ENCODE measurements at regions not wholly inside any gene's neighbourhood (a gene's known extent, or its start where the extent isn't known, plus 50 kb on each side); places are given as distances from the start of the nearest gene placed in this dataset.

GRCh38 chr10:132485391-132485790, 52.2 kb upstream of the INPP5A start:
- 89 to 97% methylated on average over 9 to 10 of the region's 10 CpGs for WGBS, 2 donors
- Histone ChIP-seq H3K4me3 (no peak overlapping the region), H3K4me1 (peaks cover 0 to 33% (median 8%) of the 10 kb centered on the region in 3 donors), H3K9me3 (no peaks in the 10 kb centered on the region), H3K36me3 (no peaks in the 10 kb centered on the region), H3K27me3 (no peaks in the 10 kb centered on the region), H3K27ac (no peak overlapping the region)
- intact Hi-C loops (cut with DNase I), result no loop called here
- TF ChIP-seq POLR2A (IDR thresholded peaks at IDR 0.05) (no peak), CTCF (IDR thresholded peaks at IDR 0.05) (no peak)
- no peak for DNase-seq

GRCh38 chr10:132486539-132487121, 51.0 kb upstream of the INPP5A start:
- TF ChIP-seq CTCF (IDR thresholded peaks at IDR 0.05), result no peak
- intact Hi-C loops (cut with DNase I), result no loop called here
- DNase-seq, result no peak
- H3K27ac ChIP-seq, result no peak overlapping the region
- H3K4me3 ChIP-seq, result no peak overlapping the region
- no peaks in the 10 kb centered on the region for H3K27me3 ChIP-seq
- H3K9me3 ChIP-seq, result no peaks in the 10 kb centered on the region
- H3K36me3 ChIP-seq, result no peaks in the 10 kb centered on the region
- 73 to 80% methylated on average over 2 to 11 of the region's 24 CpGs for WGBS, 2 donors
- H3K4me1 ChIP-seq, result peaks cover 0 to 24% (median 8%) of the 10 kb centered on the region in 3 donors

- WGBS, 2 donors, result 86% methylated on average over 5 to 31 of the region's 41 CpGs
- no peak overlapping the region for H3K4me3 ChIP-seq
- H3K4me1 ChIP-seq, result peaks cover 0 to 24% (median 5%) of the 10 kb centered on the region in 3 donors
- H3K27ac ChIP-seq, result no peak overlapping the region
- DNase-seq, result no peak
- no peaks in the 10 kb centered on the region for H3K36me3 ChIP-seq
- no peak for TF ChIP-seq CTCF (IDR thresholded peaks at IDR 0.05)
- no peak for TF ChIP-seq POLR2A (IDR thresholded peaks at IDR 0.05)
- H3K9me3 ChIP-seq, result no peaks in the 10 kb centered on the region
- intact Hi-C loops (cut with DNase I), result no loop called here
- no peaks in the 10 kb centered on the region for H3K27me3 ChIP-seq
Observed at GRCh38 chr10:132487241-132488135, 50.1 kb upstream of the INPP5A start.
